GM23338 (cell line): ENCODE measurements at regions not wholly inside any gene's neighbourhood (a gene's known extent, or its start where the extent isn't known, plus 50 kb on each side); places are given as distances from the start of the nearest gene placed in this dataset.
"Not testable (repeated sequence)": the region's sequence is repeated elsewhere in the genome, so short reads cannot be mapped to it uniquely, and the experiment has no call there.

Experiments used
- ATAC-seq: fragments of 200-7000 bp; cut with Tn5 transposase; 3 replicates; pipeline ENCODE4 v1.9.1; 2020
- DNase-seq: peaks from one replicate; pipeline ENCODE4 v3.0.0-alpha.2; 2015; ENCODE audit warnings: low spot score
- H2AFZ ChIP-seq: fragments of 200-600 bp; sonication (generic); 2 replicates; pipeline ENCODE4 v1.8.0; 2016; ENCODE audit warnings: antibody characterized with exemption, mild to moderate bottlenecking, moderate library complexity
- H3F3A ChIP-seq: fragments of 200-600 bp; sonication (generic); replicated peaks from 2 replicates; pipeline ENCODE4 v1.8.0; 2017; ENCODE audit warnings: antibody characterized with exemption, mixed run types, low read depth
- H3K27ac ChIP-seq: fragments of 200-600 bp; sonication (generic); 2 replicates; pipeline ENCODE4 v1.6.1; 2016; ENCODE audit warnings: low read depth
- H3K27me3 ChIP-seq: fragments of 200-600 bp; sonication (generic); 2 replicates; pipeline ENCODE4 v1.8.0; 2016; ENCODE audit warnings: mild to moderate bottlenecking, mixed run types, moderate library complexity; ENCODE audit not compliant: insufficient read depth
- H3K36me3 ChIP-seq: fragments of 200-600 bp; sonication (generic); 2 replicates; pipeline ENCODE4 v1.8.0; 2016; ENCODE audit warnings: mild to moderate bottlenecking; ENCODE audit not compliant: insufficient read depth
- H3K4me1 ChIP-seq: fragments of 200-600 bp; sonication (generic); 2 replicates; pipeline ENCODE4 v1.8.0; 2016; ENCODE audit warnings: mild to moderate bottlenecking, moderate library complexity; ENCODE audit not compliant: insufficient read depth
- H3K4me2 ChIP-seq: fragments of 200-600 bp; sonication (generic); 2 replicates; pipeline ENCODE4 v1.7.1; 2017; ENCODE audit warnings: mixed run types
- H3K4me3 ChIP-seq: fragments of 200-600 bp; sonication (generic); 2 replicates; pipeline ENCODE4 v1.6.1; 2016; ENCODE audit warnings: mixed run types
- H3K79me2 ChIP-seq: fragments of 200-600 bp; sonication (generic); replicated peaks from 2 replicates; pipeline ENCODE4 v1.8.0; 2017; ENCODE audit warnings: mild to moderate bottlenecking; ENCODE audit not compliant: insufficient read depth
- H3K9me2 ChIP-seq: fragments of 200-600 bp; sonication (generic); 2 replicates; pipeline ENCODE4 v1.8.0; 2017; ENCODE audit not compliant: insufficient read depth
- H4K20me1 ChIP-seq: fragments of 200-600 bp; sonication (generic); replicated peaks from 2 replicates; pipeline ENCODE4 v1.8.0; 2017; ENCODE audit warnings: mild to moderate bottlenecking; ENCODE audit not compliant: insufficient read depth
- H3K27ac Mint-ChIP-seq: 2 replicates; pipeline ENCODE4 v1.8.0; 2020; ENCODE audit warnings: inconsistent platforms, mild to moderate bottlenecking, moderate library complexity, mixed read lengths
- H3K27me3 Mint-ChIP-seq: 3 replicates; pipeline ENCODE4 v1.8.0; 2022; ENCODE audit warnings: low read depth, mild to moderate bottlenecking, moderate library complexity, mixed read lengths, inconsistent platforms; ENCODE audit not compliant: insufficient read depth, poor library complexity
- H3K36me3 Mint-ChIP-seq: 3 replicates; pipeline ENCODE4 v1.8.0; 2021; ENCODE audit warnings: low read depth, mild to moderate bottlenecking, inconsistent platforms, moderate library complexity, mixed read lengths
- H3K4me1 Mint-ChIP-seq: 3 replicates; pipeline ENCODE4 v1.8.0; 2020; ENCODE audit warnings: mild to moderate bottlenecking, inconsistent platforms, mixed read lengths
- H3K4me3 Mint-ChIP-seq: 3 replicates; pipeline ENCODE4 v1.8.0; 2021; ENCODE audit warnings: moderate library complexity, mild to moderate bottlenecking, inconsistent platforms, mixed read lengths
- H3K9me3 Mint-ChIP-seq: 3 replicates; pipeline ENCODE4 v1.8.0; 2020; ENCODE audit warnings: moderate library complexity, mild to moderate bottlenecking, inconsistent platforms, mixed read lengths
- CREB1 ChIP-seq: fragments of 250-450 bp; sonication (Bioruptor Pico); IDR thresholded peaks from 2 replicates; pipeline ENCODE4 v1.5.0; 2020; ENCODE audit warnings: low read depth, mild to moderate bottlenecking, moderate library complexity
- EZH2phosphoT487 ChIP-seq: fragments of 200-600 bp; sonication (generic); IDR thresholded peaks from one replicate; pipeline ENCODE4 v1.8.1; 2018; ENCODE audit warnings: antibody characterized with exemption; ENCODE audit not compliant: unreplicated experiment
- POLR2AphosphoS5 ChIP-seq: IDR thresholded peaks from 2 replicates; pipeline ENCODE4 v1.6.1; 2016; ENCODE audit warnings: antibody characterized with exemption, low read depth
- TF ChIP-seq, protein P1 (sequence below): fragments of 250-450 bp; sonication (Bioruptor Pico); IDR thresholded peaks from 2 replicates; pipeline ENCODE4 v1.5.0; 2020; ENCODE audit warnings: mild to moderate bottlenecking, moderate library complexity
- TF ChIP-seq, protein P2 (sequence below): IDR thresholded peaks from one replicate; pipeline ENCODE4 v1.6.1; 2018; ENCODE audit warnings: antibody characterized with exemption; ENCODE audit not compliant: unreplicated experiment

DNA sequence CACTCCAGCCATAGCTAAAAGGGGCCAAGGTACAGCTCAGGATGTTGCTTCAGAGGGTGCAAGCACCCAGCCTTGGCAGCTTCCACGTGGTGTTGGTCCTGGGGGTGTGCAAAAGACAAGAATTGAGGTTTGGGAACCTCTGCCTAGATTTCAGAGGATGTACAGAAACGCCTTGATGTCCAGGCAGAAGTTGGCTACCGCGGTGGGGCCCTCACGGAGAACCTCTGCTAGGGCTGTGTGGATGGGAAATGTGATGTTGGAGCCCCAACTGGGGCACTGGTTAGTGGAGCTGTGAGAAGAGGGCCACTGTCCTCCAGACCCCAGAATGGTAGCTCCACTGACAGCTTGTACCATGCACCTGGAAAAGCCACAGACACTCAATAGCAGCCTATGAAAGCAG, 380.6 kb downstream of the IL20RB start:
- H3K9me3 Mint-ChIP-seq = peaks cover 33% of the 10 kb centered on the region
- not testable (repeated sequence) for H3K4me1 Mint-ChIP-seq, H4K20me1 ChIP-seq, H3K27ac ChIP-seq, H3K36me3 ChIP-seq, H3K4me3 Mint-ChIP-seq, H3F3A ChIP-seq, H3K27me3 Mint-ChIP-seq, H3K4me1 ChIP-seq, ATAC-seq, H3K9me2 ChIP-seq, H3K4me2 ChIP-seq, H3K4me3 ChIP-seq, H2AFZ ChIP-seq, H3K27me3 ChIP-seq, H3K79me2 ChIP-seq, H3K27ac Mint-ChIP-seq, DNase-seq
- H3K36me3 Mint-ChIP-seq = peaks cover 24% of the 10 kb centered on the region

DNA sequence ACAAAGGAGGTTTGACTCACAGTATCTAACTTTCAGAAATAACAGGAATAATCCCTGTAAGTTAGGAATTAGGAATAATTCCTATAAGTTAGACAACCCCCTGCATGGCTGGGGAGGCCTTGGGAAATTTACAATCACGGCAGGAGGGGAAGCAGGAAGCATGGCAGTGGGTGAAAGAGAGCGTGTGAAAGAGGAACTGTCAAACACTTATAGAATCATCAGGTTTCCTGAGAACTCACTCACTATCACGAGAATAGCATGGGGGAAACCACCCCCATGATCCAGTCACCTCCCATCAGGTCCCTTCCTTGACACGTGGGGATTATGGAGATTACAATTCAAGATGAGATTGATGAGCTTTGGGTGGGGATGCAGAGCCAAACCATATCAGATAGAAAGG, 385.5 kb downstream of the IL20RB start:
- Histone ChIP-seq H3K27me3 (no peaks in the 10 kb centered on the region), H3F3A (no peaks in the 10 kb centered on the region)
- peaks cover 23% of the 10 kb centered on the region for H3K9me3 Mint-ChIP-seq

More for the DNA sequence above, 385.5 kb downstream of the IL20RB start:
- no peak overlapping the region for H3K4me3 Mint-ChIP-seq
- Histone ChIP-seq H3K4me3 (no peak overlapping the region), H2AFZ (no peak overlapping the region), H3K9me2 (peaks cover 6% of the 10 kb centered on the region; the same call in 1 of the 2 replicates), H3K4me2 (no peak overlapping the region), H4K20me1 (no peaks in the 10 kb centered on the region), H3K36me3 (no peaks in the 10 kb centered on the region), H3K4me1 (no peaks in the 10 kb centered on the region), H3K27ac (no peak overlapping the region), H3K79me2 (no peaks in the 10 kb centered on the region)
- no peak overlapping the region for H3K27ac Mint-ChIP-seq
- DNase-seq = no peak
- peaks cover 15% of the 10 kb centered on the region for H3K36me3 Mint-ChIP-seq
- H3K27me3 Mint-ChIP-seq = no peaks in the 10 kb centered on the region
- ATAC-seq = no peak
- H3K4me1 Mint-ChIP-seq = no peaks in the 10 kb centered on the region; the same call in 2 of the 3 replicates
- TF ChIP-seq, protein P1, sequence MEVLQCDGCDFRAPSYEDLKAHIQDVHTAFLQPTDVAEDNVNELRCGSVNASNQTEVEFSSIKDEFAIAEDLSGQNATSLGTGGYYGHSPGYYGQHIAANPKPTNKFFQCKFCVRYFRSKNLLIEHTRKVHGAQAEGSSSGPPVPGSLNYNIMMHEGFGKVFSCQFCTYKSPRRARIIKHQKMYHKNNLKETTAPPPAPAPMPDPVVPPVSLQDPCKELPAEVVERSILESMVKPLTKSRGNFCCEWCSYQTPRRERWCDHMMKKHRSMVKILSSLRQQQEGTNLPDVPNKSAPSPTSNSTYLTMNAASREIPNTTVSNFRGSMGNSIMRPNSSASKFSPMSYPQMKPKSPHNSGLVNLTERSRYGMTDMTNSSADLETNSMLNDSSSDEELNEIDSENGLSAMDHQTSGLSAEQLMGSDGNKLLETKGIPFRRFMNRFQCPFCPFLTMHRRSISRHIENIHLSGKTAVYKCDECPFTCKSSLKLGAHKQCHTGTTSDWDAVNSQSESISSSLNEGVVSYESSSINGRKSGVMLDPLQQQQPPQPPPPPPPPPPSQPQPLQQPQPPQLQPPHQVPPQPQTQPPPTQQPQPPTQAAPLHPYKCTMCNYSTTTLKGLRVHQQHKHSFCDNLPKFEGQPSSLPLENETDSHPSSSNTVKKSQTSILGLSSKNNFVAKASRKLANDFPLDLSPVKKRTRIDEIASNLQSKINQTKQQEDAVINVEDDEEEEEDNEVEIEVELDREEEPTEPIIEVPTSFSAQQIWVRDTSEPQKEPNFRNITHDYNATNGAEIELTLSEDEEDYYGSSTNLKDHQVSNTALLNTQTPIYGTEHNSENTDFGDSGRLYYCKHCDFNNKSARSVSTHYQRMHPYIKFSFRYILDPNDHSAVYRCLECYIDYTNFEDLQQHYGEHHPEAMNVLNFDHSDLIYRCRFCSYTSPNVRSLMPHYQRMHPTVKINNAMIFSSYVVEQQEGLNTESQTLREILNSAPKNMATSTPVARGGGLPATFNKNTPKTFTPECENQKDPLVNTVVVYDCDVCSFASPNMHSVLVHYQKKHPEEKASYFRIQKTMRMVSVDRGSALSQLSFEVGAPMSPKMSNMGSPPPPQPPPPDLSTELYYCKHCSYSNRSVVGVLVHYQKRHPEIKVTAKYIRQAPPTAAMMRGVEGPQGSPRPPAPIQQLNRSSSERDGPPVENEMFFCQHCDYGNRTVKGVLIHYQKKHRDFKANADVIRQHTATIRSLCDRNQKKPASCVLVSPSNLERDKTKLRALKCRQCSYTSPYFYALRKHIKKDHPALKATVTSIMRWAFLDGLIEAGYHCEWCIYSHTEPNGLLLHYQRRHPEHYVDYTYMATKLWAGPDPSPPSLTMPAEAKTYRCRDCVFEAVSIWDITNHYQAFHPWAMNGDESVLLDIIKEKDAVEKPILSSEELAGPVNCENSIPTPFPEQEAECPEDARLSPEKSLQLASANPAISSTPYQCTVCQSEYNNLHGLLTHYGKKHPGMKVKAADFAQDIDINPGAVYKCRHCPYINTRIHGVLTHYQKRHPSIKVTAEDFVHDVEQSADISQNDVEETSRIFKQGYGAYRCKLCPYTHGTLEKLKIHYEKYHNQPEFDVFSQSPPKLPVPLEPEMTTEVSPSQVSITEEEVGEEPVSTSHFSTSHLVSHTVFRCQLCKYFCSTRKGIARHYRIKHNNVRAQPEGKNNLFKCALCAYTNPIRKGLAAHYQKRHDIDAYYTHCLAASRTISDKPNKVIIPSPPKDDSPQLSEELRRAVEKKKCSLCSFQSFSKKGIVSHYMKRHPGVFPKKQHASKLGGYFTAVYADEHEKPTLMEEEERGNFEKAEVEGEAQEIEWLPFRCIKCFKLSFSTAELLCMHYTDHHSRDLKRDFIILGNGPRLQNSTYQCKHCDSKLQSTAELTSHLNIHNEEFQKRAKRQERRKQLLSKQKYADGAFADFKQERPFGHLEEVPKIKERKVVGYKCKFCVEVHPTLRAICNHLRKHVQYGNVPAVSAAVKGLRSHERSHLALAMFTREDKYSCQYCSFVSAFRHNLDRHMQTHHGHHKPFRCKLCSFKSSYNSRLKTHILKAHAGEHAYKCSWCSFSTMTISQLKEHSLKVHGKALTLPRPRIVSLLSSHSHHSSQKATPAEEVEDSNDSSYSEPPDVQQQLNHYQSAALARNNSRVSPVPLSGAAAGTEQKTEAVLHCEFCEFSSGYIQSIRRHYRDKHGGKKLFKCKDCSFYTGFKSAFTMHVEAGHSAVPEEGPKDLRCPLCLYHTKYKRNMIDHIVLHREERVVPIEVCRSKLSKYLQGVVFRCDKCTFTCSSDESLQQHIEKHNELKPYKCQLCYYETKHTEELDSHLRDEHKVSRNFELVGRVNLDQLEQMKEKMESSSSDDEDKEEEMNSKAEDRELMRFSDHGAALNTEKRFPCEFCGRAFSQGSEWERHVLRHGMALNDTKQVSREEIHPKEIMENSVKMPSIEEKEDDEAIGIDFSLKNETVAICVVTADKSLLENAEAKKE = no peak
- TF ChIP-seq EZH2phosphoT487 = no peak
- TF ChIP-seq POLR2AphosphoS5 = no peak
- TF ChIP-seq, protein P2, sequence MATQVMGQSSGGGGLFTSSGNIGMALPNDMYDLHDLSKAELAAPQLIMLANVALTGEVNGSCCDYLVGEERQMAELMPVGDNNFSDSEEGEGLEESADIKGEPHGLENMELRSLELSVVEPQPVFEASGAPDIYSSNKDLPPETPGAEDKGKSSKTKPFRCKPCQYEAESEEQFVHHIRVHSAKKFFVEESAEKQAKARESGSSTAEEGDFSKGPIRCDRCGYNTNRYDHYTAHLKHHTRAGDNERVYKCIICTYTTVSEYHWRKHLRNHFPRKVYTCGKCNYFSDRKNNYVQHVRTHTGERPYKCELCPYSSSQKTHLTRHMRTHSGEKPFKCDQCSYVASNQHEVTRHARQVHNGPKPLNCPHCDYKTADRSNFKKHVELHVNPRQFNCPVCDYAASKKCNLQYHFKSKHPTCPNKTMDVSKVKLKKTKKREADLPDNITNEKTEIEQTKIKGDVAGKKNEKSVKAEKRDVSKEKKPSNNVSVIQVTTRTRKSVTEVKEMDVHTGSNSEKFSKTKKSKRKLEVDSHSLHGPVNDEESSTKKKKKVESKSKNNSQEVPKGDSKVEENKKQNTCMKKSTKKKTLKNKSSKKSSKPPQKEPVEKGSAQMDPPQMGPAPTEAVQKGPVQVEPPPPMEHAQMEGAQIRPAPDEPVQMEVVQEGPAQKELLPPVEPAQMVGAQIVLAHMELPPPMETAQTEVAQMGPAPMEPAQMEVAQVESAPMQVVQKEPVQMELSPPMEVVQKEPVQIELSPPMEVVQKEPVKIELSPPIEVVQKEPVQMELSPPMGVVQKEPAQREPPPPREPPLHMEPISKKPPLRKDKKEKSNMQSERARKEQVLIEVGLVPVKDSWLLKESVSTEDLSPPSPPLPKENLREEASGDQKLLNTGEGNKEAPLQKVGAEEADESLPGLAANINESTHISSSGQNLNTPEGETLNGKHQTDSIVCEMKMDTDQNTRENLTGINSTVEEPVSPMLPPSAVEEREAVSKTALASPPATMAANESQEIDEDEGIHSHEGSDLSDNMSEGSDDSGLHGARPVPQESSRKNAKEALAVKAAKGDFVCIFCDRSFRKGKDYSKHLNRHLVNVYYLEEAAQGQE = no peak
- TF ChIP-seq CREB1 (CRISPR knock-in tag) = no peak
